ENCODE measurements at regions not wholly inside any gene's neighbourhood (a gene's known extent, or its start where the extent isn't known, plus 50 kb on each side); places are given as distances from the start of the nearest gene placed in this dataset.

DNA sequence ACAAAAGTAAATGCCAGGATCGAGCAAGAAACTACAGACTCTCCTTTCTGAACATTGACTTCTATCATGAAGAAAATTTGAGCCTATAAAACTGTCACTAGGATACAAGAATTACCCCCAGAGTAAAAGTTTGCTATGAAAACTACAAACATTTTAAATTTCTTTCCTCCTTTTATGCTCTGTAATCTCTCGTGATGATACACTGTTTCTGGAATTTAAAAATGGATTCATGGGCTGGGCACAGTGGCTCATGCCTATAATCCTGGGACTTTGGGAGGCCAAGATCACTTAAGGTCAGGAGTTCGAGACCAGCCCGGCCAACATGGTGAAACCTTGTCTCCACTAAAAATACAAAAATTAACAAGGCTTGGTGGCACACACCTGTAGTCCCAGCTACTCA is 181.3 kb downstream of the ZNF281 start:
- DNase-seq (ENCODE audit: low read depth) = no peak
- no peak overlapping the region for H3K4me3 ChIP-seq (ENCODE audit: low read depth, low read length)

DNA sequence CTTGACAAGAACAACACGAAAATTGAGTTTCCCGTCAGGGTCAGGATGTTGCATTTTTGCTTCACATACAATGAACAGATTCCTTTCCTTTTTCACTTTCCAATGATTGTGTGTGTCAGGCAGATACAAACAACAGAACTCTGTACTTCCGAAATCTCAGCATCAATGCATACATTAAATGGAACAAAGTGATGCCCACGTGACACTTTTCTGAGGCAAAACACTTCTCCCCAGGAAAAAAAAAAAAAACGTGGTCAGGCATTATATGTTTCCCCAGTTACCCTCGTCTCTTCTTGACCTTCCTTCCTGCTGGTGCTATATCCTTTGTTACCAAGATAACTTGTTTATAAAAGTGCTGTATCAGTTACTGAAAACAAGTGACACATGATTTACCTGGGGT is 181.8 kb downstream of the ZNF281 start:
- no peak overlapping the region for H3K4me3 ChIP-seq (ENCODE audit: low read depth, low read length)
- DNase-seq (ENCODE audit: low read depth) = no peak

Data from skeletal muscle cell (primary cell).